T-helper 2 cell treated with Interferon-gamma antibody and Interleukin-4, amounts not matched to agents 5 μg/mL and 100 μg/mL, for 36 hours (primary cell): ENCODE measurements at regions not wholly inside any gene's neighbourhood (a gene's known extent, or its start where the extent isn't known, plus 50 kb on each side); places are given as distances from the start of the nearest gene placed in this dataset.

ENCODE experiments used
- DNase-seq: peaks from one replicate; pipeline ENCODE4 v3.0.0; 2021; ENCODE audit warnings: low spot score
- H3K27ac Mint-ChIP-seq: one replicate; pipeline ENCODE4 v1.8.0; 2021; ENCODE audit warnings: mild to moderate bottlenecking, mixed read lengths
- H3K27me3 Mint-ChIP-seq: one replicate; pipeline ENCODE4 v1.8.0; 2021; ENCODE audit warnings: low read depth, mixed read lengths
- H3K36me3 Mint-ChIP-seq: one replicate; pipeline ENCODE4 v1.8.0; 2021; ENCODE audit warnings: low read depth, mixed read lengths
- H3K4me1 Mint-ChIP-seq: one replicate; pipeline ENCODE4 v1.8.0; 2021; ENCODE audit warnings: low read depth, mixed read lengths
- H3K4me3 Mint-ChIP-seq: one replicate; pipeline ENCODE4 v1.8.0; 2022; ENCODE audit warnings: mild to moderate bottlenecking, moderate library complexity, mixed read lengths
- H3K9me3 Mint-ChIP-seq: one replicate; pipeline ENCODE4 v1.8.0; 2021; ENCODE audit warnings: mixed read lengths

DNA sequence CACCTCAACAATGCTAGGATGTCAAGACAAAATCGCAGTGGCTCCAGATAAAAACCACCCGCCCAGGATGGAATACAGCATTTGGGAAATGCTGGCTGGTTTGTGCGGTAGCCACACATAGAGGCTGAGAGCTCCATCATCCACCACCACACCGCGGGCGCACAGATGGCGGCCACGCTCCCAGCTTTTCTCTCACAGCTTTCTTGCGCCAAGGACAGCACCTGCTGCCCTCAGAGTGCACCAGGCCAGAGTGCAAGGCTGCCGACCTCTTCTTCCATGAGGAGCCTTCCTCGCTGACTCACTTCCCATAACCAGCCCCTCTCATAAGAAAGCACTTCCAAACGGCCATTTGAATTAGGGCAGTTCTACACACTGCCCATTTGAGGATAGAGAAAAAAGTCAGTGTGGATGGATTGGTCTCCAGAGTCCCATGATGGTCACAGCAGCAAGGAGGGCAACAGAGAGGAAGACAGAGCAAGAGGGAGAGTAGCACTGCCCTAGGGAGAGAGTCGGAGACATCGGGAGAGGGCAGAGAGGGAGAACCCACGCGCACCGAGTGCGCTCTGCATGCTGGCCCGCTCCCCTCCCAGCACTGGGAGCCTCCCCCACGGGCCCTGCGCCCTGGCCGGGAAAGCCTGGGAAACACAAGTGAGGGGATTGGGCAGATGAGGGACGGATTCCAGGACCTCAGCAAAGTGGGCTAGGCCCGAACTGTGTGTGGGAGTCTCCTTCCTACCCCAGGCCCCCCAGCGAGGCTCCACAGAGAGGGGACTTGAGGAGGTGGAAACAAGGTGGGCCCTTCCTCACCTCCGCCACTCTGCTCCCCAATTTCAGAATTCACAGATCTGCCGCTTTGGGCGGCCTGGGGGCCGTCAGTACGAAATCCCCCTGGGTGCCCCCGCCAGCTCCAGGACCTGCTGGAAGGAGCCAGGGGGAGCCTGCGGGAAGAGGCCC lies 156.9 kb downstream of the USP12 start:
- Mint-ChIP-seq H3K36me3 (no peaks in the 10 kb centered on the region), H3K9me3 (no peaks in the 10 kb centered on the region), H3K27ac (no peak overlapping the region), H3K4me3 (no peak overlapping the region), H3K4me1 (no peaks in the 10 kb centered on the region), H3K27me3 (peaks cover 13% of the 10 kb centered on the region)
- no peak for DNase-seq

DNA sequence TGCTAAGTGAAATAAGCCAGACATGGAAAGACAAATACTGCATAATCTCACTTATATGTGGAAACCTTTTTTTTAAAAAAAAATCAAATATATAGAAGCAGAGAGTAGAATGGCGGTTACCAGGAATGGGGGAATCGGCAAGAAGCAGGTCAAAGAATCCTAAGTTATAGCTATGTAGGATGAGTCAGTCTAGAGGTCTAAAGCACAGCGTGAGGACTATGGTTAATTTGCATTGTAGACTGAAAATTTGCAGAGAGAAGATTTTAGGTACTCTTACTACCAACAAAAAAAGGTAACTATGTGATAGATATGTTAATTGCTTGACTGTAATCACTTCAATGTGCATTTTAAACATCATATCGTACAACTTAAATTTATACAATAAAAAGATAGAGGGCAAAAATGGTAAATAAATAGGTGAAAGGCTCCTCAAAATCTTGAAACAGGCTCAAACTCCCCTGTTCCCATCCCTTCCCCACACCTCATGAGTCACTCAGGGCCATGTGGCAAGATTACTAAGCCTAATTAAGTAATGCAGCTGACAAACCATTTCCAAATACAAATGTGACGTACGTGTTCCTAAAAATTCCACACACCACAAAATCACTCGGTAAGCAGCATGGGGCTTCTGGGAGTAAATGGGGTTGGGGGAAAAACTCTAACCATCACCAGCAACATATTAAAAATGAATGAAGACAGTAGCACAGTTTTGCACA lies 159.0 kb downstream of the USP12 start:
- H3K36me3 Mint-ChIP-seq: no peaks in the 10 kb centered on the region
- H3K27me3 Mint-ChIP-seq: peaks cover 22% of the 10 kb centered on the region
- H3K4me1 Mint-ChIP-seq: no peaks in the 10 kb centered on the region
- DNase-seq: no peak
- no peak overlapping the region for H3K27ac Mint-ChIP-seq
- no peak overlapping the region for H3K4me3 Mint-ChIP-seq
- H3K9me3 Mint-ChIP-seq: no peaks in the 10 kb centered on the region

DNA sequence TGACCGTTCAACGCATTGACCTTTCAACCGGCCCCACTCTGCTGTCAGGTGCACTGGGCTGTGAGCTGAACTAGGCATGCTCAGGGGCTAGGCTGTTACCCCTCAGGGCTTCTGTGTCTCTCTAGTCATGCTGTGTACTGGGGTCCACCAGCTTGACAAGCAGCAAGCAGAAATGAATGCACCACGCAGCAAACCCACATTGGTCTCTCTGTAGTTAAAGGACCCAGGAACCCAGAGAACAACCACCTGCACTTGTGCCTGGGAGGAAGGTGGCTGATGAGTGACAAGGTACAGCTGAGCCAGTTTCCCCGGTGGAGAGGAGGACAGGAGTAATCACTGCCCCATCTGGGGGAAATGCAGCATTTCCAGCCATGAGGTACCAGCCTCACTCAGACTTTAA lies 159.9 kb downstream of the USP12 start:
- H3K9me3 Mint-ChIP-seq: no peaks in the 10 kb centered on the region
- no peak for DNase-seq
- H3K27ac Mint-ChIP-seq: no peak overlapping the region
- H3K4me1 Mint-ChIP-seq: no peaks in the 10 kb centered on the region
- no peaks in the 10 kb centered on the region for H3K36me3 Mint-ChIP-seq
- no peak overlapping the region for H3K4me3 Mint-ChIP-seq
- peaks cover 32% of the 10 kb centered on the region for H3K27me3 Mint-ChIP-seq

DNA sequence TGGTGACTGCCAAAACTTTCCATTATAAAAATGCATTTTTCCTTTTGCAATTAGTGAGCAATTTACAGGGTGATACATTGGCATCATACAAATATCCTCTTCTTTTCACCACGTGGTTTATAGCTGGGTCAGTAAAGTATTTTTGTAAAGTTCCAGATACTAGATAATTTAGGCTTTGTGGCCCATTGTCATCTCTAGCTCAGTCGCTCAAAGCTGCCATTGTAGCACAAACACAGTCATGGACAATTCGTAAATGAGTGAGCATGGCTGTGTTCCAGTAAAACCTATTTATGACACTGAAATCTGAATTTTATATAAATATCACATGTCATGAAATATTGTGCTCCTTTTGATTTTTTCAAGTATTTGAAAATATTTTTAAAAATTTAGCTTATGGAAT lies 162.9 kb downstream of the USP12 start:
- no peaks in the 10 kb centered on the region for H3K9me3 Mint-ChIP-seq
- no peaks in the 10 kb centered on the region for H3K4me1 Mint-ChIP-seq

DNA sequence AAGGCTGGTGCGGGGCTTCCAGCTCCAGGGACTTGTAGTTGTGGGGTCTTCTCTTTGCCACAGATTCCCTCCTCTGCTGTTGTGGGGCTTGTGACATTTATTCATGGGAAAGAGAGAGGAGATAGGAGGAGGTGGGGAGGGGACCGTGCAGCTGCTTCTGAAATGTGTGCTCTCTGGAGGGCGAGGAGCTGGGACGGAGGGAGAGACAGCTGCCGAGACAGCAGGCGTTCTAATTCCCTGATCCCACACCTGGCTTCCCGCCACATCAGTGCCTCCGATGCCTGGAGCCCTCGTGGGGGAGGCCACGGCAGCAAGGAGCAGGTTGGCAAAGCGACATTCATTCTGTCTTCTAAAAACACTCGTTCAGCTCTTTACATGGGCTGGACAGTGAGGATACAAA lies 164.4 kb downstream of the USP12 start:
- H3K36me3 Mint-ChIP-seq: no peaks in the 10 kb centered on the region
- no peak overlapping the region for H3K4me3 Mint-ChIP-seq
- H3K27me3 Mint-ChIP-seq: peaks cover 45% of the 10 kb centered on the region
- no peak for DNase-seq
- H3K9me3 Mint-ChIP-seq: no peaks in the 10 kb centered on the region
- H3K27ac Mint-ChIP-seq: no peak overlapping the region
- H3K4me1 Mint-ChIP-seq: no peaks in the 10 kb centered on the region

More for the DNA sequence above, 162.9 kb downstream of the USP12 start:
- Mint-ChIP-seq H3K36me3 (no peaks in the 10 kb centered on the region), H3K4me3 (no peak overlapping the region), H3K27me3 (peaks cover 45% of the 10 kb centered on the region), H3K27ac (no peak overlapping the region)
- no peak for DNase-seq

DNA sequence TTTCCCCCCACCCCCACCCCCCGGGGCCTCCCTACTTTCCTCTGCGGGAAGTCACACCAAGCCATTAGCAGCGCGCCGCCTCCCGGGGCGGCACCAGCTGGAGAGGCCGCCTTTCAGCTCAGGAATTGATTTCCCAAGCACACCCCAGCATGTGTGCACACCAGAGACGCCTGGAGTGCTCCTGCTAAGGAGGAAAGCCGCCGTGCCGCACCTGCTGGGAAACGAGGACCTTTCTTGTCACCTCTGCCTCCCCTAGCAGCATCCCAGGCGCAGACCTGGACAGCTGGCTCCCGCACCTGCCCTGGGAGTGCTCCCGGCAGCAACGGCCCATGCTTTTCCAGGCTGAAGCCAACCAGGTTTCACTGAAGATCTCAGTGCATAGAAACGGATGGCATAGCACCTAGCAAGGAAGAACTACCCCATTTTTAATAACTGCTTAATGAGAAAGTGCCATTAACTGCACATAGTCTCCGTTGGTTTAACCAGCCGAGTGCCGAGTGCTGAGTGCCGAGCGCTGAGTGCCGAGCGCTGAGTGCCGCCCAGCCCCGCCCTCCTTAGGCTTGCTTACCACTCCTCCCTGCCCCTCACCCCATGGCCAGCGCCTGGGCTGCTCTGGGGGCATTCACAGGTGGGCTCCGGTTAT lies 165.0 kb downstream of the USP12 start:
- DNase-seq: no peak
- Mint-ChIP-seq H3K27ac (no peak overlapping the region), H3K9me3 (no peaks in the 10 kb centered on the region), H3K4me1 (no peaks in the 10 kb centered on the region), H3K4me3 (no peak overlapping the region), H3K27me3 (peaks cover 45% of the 10 kb centered on the region), H3K36me3 (no peaks in the 10 kb centered on the region)

DNA sequence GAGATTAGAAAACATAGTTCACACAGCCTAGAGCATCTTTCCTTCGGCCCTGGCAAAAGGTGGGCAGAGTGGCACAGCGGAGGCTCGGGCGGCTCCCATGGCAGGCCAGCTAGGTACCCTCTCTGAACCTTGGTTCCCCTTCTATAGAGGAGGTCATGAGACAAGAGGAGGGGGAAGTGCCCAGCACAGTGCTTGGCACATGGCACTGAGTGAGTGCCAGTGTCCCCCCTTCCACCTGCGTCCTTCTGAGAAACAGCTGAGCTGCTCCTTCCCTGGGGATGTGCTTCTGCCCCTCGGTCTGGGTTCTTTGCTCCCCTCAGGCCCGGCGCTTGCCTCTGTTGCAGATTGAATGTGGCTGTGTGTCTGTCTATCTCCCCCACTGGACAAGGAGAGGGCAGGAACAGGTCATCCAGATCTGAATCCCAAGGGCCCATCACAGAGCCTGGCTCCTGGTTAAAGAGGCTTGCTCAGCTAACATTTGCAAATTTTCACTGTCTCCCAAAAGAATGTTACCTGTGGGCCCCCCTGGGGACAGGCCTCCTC lies 165.6 kb downstream of the USP12 start:
- Mint-ChIP-seq H3K36me3 (no peaks in the 10 kb centered on the region), H3K27ac (no peak overlapping the region), H3K9me3 (no peaks in the 10 kb centered on the region), H3K4me3 (no peak overlapping the region), H3K27me3 (peaks cover 43% of the 10 kb centered on the region), H3K4me1 (no peaks in the 10 kb centered on the region)
- DNase-seq: no peak

DNA sequence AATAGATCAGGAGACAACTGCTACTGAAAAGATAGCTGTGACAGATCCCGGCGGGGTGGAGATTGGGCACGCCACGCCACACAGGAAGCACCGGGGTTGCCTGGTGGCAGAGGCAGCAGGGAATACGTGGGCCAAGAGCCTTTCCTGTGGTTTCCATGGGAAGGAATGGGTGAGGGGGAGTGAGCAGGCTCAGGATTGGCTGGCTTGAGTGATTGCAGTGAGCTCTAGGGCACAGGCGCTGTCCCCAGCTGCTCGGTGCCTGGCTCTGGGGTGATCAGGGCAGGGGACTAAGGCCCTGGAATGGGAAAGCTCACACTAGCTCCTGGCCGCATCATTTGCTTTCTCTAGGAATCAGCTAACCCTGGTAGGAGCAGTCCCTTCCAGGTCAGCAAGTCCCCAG lies 166.1 kb downstream of the USP12 start:
- Mint-ChIP-seq H3K36me3 (no peaks in the 10 kb centered on the region), H3K4me1 (no peaks in the 10 kb centered on the region), H3K4me3 (no peak overlapping the region), H3K27ac (no peak overlapping the region), H3K9me3 (no peaks in the 10 kb centered on the region), H3K27me3 (peaks cover 41% of the 10 kb centered on the region)
- DNase-seq: no peak

DNA sequence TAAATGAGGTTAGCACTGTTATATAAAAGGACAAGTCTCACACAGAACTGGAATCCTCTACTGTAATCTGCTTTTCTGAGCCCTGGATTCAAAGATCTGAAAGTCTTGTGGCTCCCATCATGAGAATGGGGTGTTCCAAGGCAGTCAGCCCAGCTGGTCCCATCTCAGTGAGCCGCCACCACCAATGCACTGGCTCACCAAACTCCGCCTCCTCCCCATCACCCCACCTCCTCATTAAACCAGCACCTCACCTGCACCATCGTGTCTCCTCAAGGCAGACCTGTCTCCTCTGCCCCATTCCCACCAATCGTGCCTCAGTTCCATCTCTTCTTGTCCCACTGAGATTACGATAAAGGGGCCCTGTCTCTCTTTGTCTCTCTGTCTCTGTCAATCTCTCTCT lies 166.7 kb downstream of the USP12 start:
- Mint-ChIP-seq H3K4me3 (no peak overlapping the region), H3K36me3 (no peaks in the 10 kb centered on the region), H3K27me3 (peaks cover 41% of the 10 kb centered on the region), H3K27ac (no peak overlapping the region), H3K9me3 (no peaks in the 10 kb centered on the region), H3K4me1 (no peaks in the 10 kb centered on the region)
- no peak for DNase-seq

DNA sequence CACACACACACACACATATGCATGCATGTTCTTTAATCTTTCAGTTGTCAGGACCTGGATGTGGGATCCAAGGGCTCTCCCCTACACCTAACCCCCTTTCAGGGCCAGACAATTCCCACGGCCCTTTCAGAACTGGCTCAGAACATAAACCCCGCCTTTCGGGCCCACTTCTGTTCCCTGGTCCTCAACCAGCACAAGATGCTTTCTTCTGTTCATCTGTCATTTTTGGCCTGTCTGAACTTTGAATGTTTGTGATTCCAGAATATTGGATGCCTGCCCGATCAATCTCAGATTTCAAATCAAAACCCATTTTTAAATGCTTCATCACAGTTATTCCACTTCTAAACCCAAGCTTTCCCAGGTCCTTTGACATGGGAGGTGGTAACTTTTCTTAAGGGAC lies 167.3 kb downstream of the USP12 start:
- H3K36me3 Mint-ChIP-seq: no peaks in the 10 kb centered on the region
- H3K4me1 Mint-ChIP-seq: no peaks in the 10 kb centered on the region
- no peak for DNase-seq
- no peak overlapping the region for H3K4me3 Mint-ChIP-seq
- H3K9me3 Mint-ChIP-seq: no peaks in the 10 kb centered on the region
- H3K27ac Mint-ChIP-seq: no peak overlapping the region
- H3K27me3 Mint-ChIP-seq: peaks cover 37% of the 10 kb centered on the region

DNA sequence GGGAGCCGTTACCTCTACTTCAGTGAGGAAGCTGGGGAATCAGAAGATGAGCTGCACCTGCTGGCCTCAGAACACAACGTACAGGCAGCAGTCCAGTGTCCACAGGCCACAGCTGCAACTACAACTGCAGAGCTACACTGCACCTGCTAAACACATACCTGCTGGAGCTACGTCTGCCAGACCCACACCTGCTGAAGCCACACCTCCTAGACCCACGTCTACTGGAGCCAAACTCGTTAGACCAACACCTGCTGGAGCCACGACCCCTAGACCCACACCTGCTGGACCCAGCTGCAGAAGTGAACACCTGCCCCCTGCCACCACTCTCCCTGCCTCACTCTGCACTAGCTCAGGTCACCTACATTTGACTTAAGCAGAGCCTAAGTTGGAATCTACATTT lies 169.9 kb downstream of the USP12 start:
- H3K36me3 Mint-ChIP-seq: no peaks in the 10 kb centered on the region
- peaks cover 22% of the 10 kb centered on the region for H3K27me3 Mint-ChIP-seq
- no peak for DNase-seq

DNA sequence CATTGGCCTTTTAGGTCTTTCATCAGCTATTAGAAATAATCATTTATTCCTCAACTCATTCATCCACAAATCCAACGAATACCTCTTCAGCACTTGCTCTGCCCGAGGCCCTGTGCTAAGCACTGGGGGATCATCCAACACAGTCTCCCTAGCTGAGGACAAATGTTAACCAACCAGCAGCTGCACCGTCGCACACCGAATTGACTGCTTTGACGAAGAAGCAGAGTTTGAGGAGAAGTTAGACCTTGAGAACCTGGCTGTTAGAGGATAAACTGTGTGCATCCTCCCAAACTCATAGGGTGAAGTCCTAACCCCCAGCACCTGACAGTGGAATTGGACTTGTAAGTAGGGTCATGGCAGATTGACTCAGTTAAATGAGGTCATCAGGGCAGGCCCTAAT lies 170.9 kb downstream of the USP12 start:
- Mint-ChIP-seq H3K36me3 (no peaks in the 10 kb centered on the region), H3K27ac (no peak overlapping the region), H3K4me1 (peaks cover 7% of the 10 kb centered on the region), H3K9me3 (no peaks in the 10 kb centered on the region), H3K4me3 (no peak overlapping the region), H3K27me3 (peaks cover 21% of the 10 kb centered on the region)
- DNase-seq: no peak

More for the DNA sequence above, 169.9 kb downstream of the USP12 start:
- H3K9me3 Mint-ChIP-seq: no peaks in the 10 kb centered on the region
- H3K4me1 Mint-ChIP-seq: peaks cover 7% of the 10 kb centered on the region
- no peak overlapping the region for H3K4me3 Mint-ChIP-seq
- no peak overlapping the region for H3K27ac Mint-ChIP-seq

DNA sequence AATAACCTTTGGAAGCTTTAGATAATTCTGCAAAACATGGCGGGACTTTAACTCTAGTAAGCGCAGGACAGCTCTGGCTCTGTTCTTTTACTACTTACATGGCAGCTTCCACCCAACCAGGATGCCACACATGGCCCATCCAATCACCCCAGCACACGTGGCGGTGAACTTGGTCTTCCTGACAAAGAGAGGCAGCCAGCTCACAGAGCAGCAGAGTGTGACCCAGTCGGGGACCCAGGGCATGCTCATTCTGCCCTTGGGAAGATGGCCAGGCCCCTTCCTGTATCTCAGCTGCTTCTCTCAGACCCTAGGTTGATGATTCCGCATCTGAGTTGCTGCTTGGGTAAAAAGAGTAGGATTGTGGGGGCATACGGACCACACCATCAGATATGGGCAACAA lies 172.1 kb downstream of the USP12 start:
- Mint-ChIP-seq H3K27ac (no peak overlapping the region), H3K4me3 (no peak overlapping the region), H3K4me1 (peaks cover 7% of the 10 kb centered on the region), H3K9me3 (no peaks in the 10 kb centered on the region), H3K27me3 (peaks cover 16% of the 10 kb centered on the region), H3K36me3 (no peaks in the 10 kb centered on the region)
- DNase-seq: no peak

DNA sequence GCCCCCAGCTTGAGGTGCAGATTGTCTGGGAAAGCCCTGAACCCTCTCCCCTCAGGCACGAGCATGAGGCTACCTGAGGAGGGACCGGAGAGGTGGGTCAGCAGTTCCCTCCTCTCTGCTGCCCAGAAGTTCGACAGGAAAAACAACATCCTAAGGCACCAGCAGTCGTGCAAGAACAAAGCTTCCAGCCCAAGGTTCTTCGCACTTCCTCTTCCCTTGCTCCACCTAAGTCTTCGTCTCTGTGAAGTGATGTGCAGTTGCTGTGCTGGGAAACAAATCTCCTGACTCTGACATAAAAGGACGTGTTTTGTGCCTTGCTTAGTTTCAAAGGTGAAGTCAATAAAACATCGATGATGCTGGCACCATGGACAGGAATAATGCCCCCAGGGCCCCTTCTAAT lies 173.3 kb downstream of the USP12 start:
- H3K36me3 Mint-ChIP-seq: no peaks in the 10 kb centered on the region
- peaks cover 7% of the 10 kb centered on the region for H3K4me1 Mint-ChIP-seq
- H3K4me3 Mint-ChIP-seq: no peak overlapping the region
- no peak for DNase-seq
- no peak overlapping the region for H3K27ac Mint-ChIP-seq
- H3K27me3 Mint-ChIP-seq: peaks cover 14% of the 10 kb centered on the region
- no peaks in the 10 kb centered on the region for H3K9me3 Mint-ChIP-seq
